A673 (cell line): ENCODE measurements at regions not wholly inside any gene's neighbourhood (a gene's known extent, or its start where the extent isn't known, plus 50 kb on each side); places are given as distances from the start of the nearest gene placed in this dataset.

Source experiments
- BruUV-seq: library from RNA; stranded (reverse); fragments of 400-500 nt; replicated peaks from 2 replicates; lab custom pipeline; 2021; lab: Mats Ljungman, UMichigan
- CTCF ChIA-PET: fragments of 300-600 bp; sonication (Branson Sonifier 250); formaldehyde crosslinking; loops from one replicate; lab custom pipeline; 2022; ENCODE audit warnings: antibody characterized with exemption; lab: Charles Lee
- POLR2A ChIA-PET: fragments of 300-600 bp; sonication (Branson Sonifier 250); formaldehyde crosslinking; loops from one replicate; lab custom pipeline; 2022; ENCODE audit warnings: antibody characterized with exemption; ENCODE audit not compliant: low non-redundant PET; lab: Charles Lee
- DNase-seq: peaks from one replicate; pipeline ENCODE4 v3.0.0-alpha.2; 2015; ENCODE audit warnings: low spot score
- H3K27ac ChIP-seq: fragments of 200-600 bp; sonication (generic); 2 replicates; pipeline ENCODE4 v1.5.1; 2016; ENCODE audit warnings: mixed run types, low read depth, mild to moderate bottlenecking, mixed read lengths, antibody characterized with exemption, low read length; ENCODE audit not compliant: poor library complexity, severe bottlenecking
- H3K27me3 ChIP-seq: fragments of 200-600 bp; sonication (generic); replicated peaks from 2 replicates; pipeline ENCODE4 v1.6.1; 2017; ENCODE audit warnings: mixed run types, low read depth, mild to moderate bottlenecking, mixed read lengths, antibody characterized with exemption, low read length; ENCODE audit not compliant: insufficient read depth, poor library complexity
- H3K36me3 ChIP-seq: fragments of 200-600 bp; sonication (generic); 2 replicates; pipeline ENCODE4 v1.6.1; 2016; ENCODE audit warnings: mixed run types, mild to moderate bottlenecking, mixed read lengths, antibody characterized with exemption, low read length; ENCODE audit not compliant: insufficient read depth, poor library complexity, severe bottlenecking
- H3K4me1 ChIP-seq: fragments of 200-600 bp; sonication (generic); 2 replicates; pipeline ENCODE4 v1.6.1; 2017; ENCODE audit warnings: mixed run types, mild to moderate bottlenecking, mixed read lengths, antibody characterized with exemption, low read length; ENCODE audit not compliant: insufficient read depth, poor library complexity, severe bottlenecking
- H3K4me3 ChIP-seq: fragments of 200-600 bp; sonication (generic); 2 replicates; pipeline ENCODE4 v1.5.1; 2016; ENCODE audit warnings: low read depth, mixed run types, mild to moderate bottlenecking, mixed read lengths, low read length; ENCODE audit not compliant: poor library complexity, severe bottlenecking
- H3K9me3 ChIP-seq: fragments of 200-600 bp; sonication (generic); 2 replicates; pipeline ENCODE4 v1.6.1; 2016; ENCODE audit warnings: mixed run types, low read depth, mild to moderate bottlenecking, mixed read lengths, antibody characterized with exemption, low read length; ENCODE audit not compliant: poor library complexity, severe bottlenecking
- EZH2 ChIP-seq: fragments of 200-600 bp; sonication (generic); IDR thresholded peaks from 2 replicates; pipeline ENCODE4 v1.6.1; 2017; ENCODE audit warnings: borderline replicate concordance, low read depth, mild to moderate bottlenecking, mixed read lengths, antibody characterized with exemption, low read length; ENCODE audit not compliant: poor library complexity, severe bottlenecking
- intact Hi-C: fragments of 100-400 bp; cut with micrococcal nuclease; formaldehyde crosslinking; loops from one replicate; pipeline ENCODE4 v1.10.0; 2022; ENCODE audit not compliant: unreplicated experiment
- TF ChIP-seq, protein P1 (sequence below): fragments of 300-800, 200-600 bp; sonication (generic); conservative IDR thresholded peaks from 2 replicates; pipeline ENCODE4 v1.5.1; 2017; ENCODE audit warnings: low read depth, mild to moderate bottlenecking, antibody characterized with exemption, low read length, moderate library complexity, mixed read lengths

DNA sequence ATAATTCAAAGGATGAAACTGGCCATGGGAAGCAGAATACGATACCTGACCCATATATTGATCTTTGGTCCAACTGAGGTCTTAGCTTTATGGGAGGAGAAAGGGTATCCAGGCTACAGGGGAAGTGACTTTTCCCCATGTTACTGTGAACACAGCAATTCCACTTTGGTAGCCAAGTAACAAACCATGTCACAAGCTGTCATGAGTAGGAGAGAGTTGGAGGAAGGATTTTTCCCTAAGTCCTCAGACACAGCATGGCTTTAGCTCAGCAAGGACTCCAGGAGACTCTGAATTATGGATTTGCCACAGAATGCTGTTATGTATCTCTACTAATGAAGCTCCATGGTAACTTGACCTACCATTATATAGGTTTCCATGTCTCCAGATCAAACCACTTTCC lies 56.5 kb upstream of the GNAO1 start:
- BruUV-seq: no TSS peak
- Histone ChIP-seq H3K4me1 (no peaks in the 10 kb centered on the region), H3K27me3 (peaks cover 35% of the 10 kb centered on the region), H3K9me3 (no peaks in the 10 kb centered on the region), H3K4me3 (no peak overlapping the region), H3K27ac (no peak overlapping the region), H3K36me3 (no peaks in the 10 kb centered on the region)
- POLR2A ChIA-PET: no interaction called here
- TF ChIP-seq, protein P1, sequence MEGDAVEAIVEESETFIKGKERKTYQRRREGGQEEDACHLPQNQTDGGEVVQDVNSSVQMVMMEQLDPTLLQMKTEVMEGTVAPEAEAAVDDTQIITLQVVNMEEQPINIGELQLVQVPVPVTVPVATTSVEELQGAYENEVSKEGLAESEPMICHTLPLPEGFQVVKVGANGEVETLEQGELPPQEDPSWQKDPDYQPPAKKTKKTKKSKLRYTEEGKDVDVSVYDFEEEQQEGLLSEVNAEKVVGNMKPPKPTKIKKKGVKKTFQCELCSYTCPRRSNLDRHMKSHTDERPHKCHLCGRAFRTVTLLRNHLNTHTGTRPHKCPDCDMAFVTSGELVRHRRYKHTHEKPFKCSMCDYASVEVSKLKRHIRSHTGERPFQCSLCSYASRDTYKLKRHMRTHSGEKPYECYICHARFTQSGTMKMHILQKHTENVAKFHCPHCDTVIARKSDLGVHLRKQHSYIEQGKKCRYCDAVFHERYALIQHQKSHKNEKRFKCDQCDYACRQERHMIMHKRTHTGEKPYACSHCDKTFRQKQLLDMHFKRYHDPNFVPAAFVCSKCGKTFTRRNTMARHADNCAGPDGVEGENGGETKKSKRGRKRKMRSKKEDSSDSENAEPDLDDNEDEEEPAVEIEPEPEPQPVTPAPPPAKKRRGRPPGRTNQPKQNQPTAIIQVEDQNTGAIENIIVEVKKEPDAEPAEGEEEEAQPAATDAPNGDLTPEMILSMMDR: no peak
- TF ChIP-seq EZH2: no peak
- intact Hi-C loops: no loop called here
- CTCF ChIA-PET: no interaction called here
- DNase-seq: no peak

DNA sequence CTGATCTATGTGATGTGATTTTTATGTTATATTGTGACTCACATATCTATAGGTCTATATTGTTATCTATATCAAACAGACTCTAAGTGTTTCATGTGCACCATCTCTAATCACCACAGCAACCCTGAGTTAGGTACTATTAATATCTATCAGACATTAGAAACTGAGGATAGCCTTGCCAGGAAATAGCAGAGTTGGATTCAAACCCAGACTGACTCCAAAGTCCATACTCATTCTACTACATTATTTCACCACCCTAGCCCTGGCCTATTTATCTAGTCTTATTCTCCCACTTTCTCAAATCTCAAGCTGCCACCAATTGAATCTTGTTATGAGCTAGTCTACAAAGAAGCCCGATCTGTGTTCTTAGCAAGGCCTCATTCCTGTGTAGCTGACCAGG lies 65.4 kb upstream of the GNAO1 start:
- CTCF ChIA-PET: no interaction called here

DNA sequence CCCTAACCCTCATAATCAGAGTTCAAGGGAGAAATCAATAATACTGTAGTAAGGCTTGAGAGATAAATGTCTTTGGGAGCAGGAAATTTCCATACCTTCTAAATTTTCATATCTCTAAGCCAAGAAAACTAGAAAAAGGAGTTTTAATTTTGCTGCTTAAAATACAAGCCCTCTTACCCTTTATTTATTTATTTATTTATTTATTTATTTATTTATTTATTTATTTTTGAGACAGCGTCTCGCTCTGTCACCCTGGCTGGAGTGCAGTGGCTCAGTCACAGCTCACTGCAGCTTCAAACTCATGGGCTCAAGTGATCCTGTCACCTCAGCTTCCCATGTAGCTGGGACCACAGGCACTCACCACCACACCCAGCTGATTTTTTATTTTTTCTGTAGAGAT lies 69.0 kb upstream of the GNAO1 start:
- POLR2A ChIA-PET: no interaction called here
- no TSS peak for BruUV-seq
- H3K4me3 ChIP-seq: no peak overlapping the region
- H3K27me3 ChIP-seq: no peaks in the 10 kb centered on the region
- DNase-seq: no peak
- H3K36me3 ChIP-seq: no peaks in the 10 kb centered on the region
- CTCF ChIA-PET: no interaction called here
- no peak for TF ChIP-seq EZH2
- TF ChIP-seq, protein P1: no peak
- H3K4me1 ChIP-seq: no peaks in the 10 kb centered on the region
- intact Hi-C loops: no loop called here
- no peak overlapping the region for H3K27ac ChIP-seq
- no peaks in the 10 kb centered on the region for H3K9me3 ChIP-seq

More for the DNA sequence above, 65.4 kb upstream of the GNAO1 start:
- no peaks in the 10 kb centered on the region for H3K36me3 ChIP-seq
- H3K4me3 ChIP-seq: no peak overlapping the region
- no peak for DNase-seq
- POLR2A ChIA-PET: no interaction called here
- no peak for TF ChIP-seq EZH2
- TF ChIP-seq, protein P1: no peak
- BruUV-seq: no TSS peak
- intact Hi-C loops: no loop called here
- H3K4me1 ChIP-seq: no peaks in the 10 kb centered on the region
- H3K27ac ChIP-seq: no peak overlapping the region
- H3K27me3 ChIP-seq: peaks cover 11% of the 10 kb centered on the region
- H3K9me3 ChIP-seq: no peaks in the 10 kb centered on the region
